IPS-20b (cell line): ENCODE measurements at regions not wholly inside any gene's neighbourhood (a gene's known extent, or its start where the extent isn't known, plus 50 kb on each side); places are given as distances from the start of the nearest gene placed in this dataset.

Experiments used
- H3K27ac ChIP-seq: one replicate; pipeline ENCODE4 v1.5.1; 2013; ENCODE audit warnings: low read length
- H3K27me3 ChIP-seq: 2 replicates; pipeline ENCODE4 v1.6.1; 2013; ENCODE audit warnings: mild to moderate bottlenecking, low read length, inconsistent platforms; ENCODE audit not compliant: insufficient read depth
- H3K36me3 ChIP-seq: 2 replicates; pipeline ENCODE4 v1.6.1; 2013; ENCODE audit warnings: low read depth, mild to moderate bottlenecking, inconsistent platforms, low read length, moderate library complexity; ENCODE audit not compliant: insufficient read depth
- H3K4me1 ChIP-seq: 2 replicates; pipeline ENCODE4 v1.6.1; 2013; ENCODE audit warnings: mild to moderate bottlenecking, control low read depth, inconsistent platforms, low read length, moderate library complexity; ENCODE audit not compliant: insufficient read depth
- H3K4me3 ChIP-seq: 2 replicates; pipeline ENCODE4 v1.5.1; 2013; ENCODE audit warnings: mild to moderate bottlenecking, low read length, inconsistent platforms
- H3K9ac ChIP-seq: 2 replicates; pipeline ENCODE4 v1.6.1; 2013; ENCODE audit warnings: low read depth, mild to moderate bottlenecking, inconsistent platforms, low read length, moderate library complexity
- H3K9me3 ChIP-seq: 2 replicates; pipeline ENCODE4 v1.6.1; 2013; ENCODE audit warnings: mild to moderate bottlenecking, low read depth, low read length, inconsistent platforms; ENCODE audit not compliant: insufficient read depth

- Histone ChIP-seq H3K4me3 (no peak overlapping the region), H3K36me3 (no peaks in the 10 kb centered on the region), H3K27ac (no peak overlapping the region), H3K4me1 (peaks cover 24% of the 10 kb centered on the region), H3K9me3 (no peaks in the 10 kb centered on the region), H3K27me3 (no peaks in the 10 kb centered on the region), H3K9ac (no peak overlapping the region)
Observed at GRCh38 chr7:25831062-25831691, 320.8 kb upstream of the NFE2L3 start.

DNA sequence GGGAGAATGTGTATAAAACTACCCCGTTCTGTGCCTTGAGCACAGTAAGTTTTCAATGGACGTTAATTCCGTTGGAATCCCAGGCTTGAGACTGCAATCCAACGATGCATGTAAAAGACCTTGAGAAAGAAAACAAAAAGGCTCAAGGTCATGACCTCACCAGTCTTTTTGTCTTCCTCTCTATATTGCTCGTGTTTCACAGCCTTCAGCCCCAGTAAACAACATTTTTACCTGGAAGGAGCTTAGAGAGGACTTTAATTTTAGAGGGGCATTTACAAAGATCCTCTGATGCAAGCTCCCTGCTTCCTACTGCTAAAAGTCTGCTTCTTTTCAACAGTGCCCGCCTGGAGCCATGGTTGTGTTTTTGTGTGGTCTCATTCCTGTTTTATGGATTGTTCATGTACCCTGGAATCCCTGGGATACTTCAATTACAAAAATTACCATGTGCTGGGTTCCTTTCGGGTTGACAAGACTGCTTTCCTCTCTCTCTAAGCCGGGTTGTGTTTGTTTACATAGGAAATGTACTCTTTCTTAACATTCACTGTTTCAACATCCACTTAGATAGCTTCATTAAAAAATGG lies 320.1 kb upstream of the NFE2L3 start:
- Histone ChIP-seq H3K27ac (no peak overlapping the region), H3K9me3 (no peaks in the 10 kb centered on the region), H3K4me1 (peaks cover 24% of the 10 kb centered on the region), H3K27me3 (no peaks in the 10 kb centered on the region), H3K36me3 (no peaks in the 10 kb centered on the region), H3K9ac (no peak overlapping the region), H3K4me3 (no peak overlapping the region)

DNA sequence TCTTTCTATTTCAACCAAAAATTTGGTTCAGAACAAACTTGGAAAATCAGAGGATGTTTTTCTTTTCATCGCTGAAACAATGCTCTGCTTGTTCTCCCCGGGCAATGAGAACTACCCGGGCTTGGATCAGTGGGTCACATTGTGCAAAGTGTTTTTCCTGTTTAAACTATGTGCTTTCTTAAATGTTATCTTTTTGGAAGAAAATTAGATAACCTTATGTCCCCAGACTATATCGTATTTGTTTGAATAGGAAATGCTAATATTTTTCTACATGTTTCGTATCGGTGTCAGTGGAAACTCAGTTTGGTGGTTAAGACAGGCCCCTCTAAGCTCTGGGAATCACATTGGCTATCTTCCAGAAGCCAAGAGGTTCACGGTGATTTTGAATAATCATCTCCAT lies 319.5 kb upstream of the NFE2L3 start:
- H3K9me3 ChIP-seq, result no peaks in the 10 kb centered on the region
- no peak overlapping the region for H3K4me3 ChIP-seq

GRCh38 chr7:25832929-25833328 lies 319.1 kb upstream of the NFE2L3 start:
- H3K9me3 ChIP-seq, result no peaks in the 10 kb centered on the region
- peaks cover 24% of the 10 kb centered on the region for H3K4me1 ChIP-seq
- no peak overlapping the region for H3K27ac ChIP-seq
- H3K36me3 ChIP-seq, result no peaks in the 10 kb centered on the region
- H3K4me3 ChIP-seq, result no peak overlapping the region
- H3K27me3 ChIP-seq, result no peaks in the 10 kb centered on the region
- H3K9ac ChIP-seq, result no peak overlapping the region

More for the DNA sequence above, 319.5 kb upstream of the NFE2L3 start:
- no peaks in the 10 kb centered on the region for H3K36me3 ChIP-seq
- H3K27me3 ChIP-seq, result no peaks in the 10 kb centered on the region
- no peak overlapping the region for H3K9ac ChIP-seq
- H3K4me1 ChIP-seq, result peaks cover 24% of the 10 kb centered on the region
- H3K27ac ChIP-seq, result no peak overlapping the region

- Histone ChIP-seq H3K27ac (no peak overlapping the region), H3K9me3 (no peaks in the 10 kb centered on the region), H3K36me3 (no peaks in the 10 kb centered on the region), H3K27me3 (no peaks in the 10 kb centered on the region), H3K9ac (no peak overlapping the region), H3K4me3 (no peak overlapping the region), H3K4me1 (peaks cover 24% of the 10 kb centered on the region)
Observed at GRCh38 chr7:25834050-25834449, 317.9 kb upstream of the NFE2L3 start.

GRCh38 chr7:25835197-25835596 lies 316.8 kb upstream of the NFE2L3 start:
- no peaks in the 10 kb centered on the region for H3K9me3 ChIP-seq
- no peak overlapping the region for H3K4me3 ChIP-seq
- H3K27ac ChIP-seq, result no peak overlapping the region
- no peaks in the 10 kb centered on the region for H3K27me3 ChIP-seq
- H3K9ac ChIP-seq, result no peak overlapping the region
- no peaks in the 10 kb centered on the region for H3K36me3 ChIP-seq
- peaks cover 22% of the 10 kb centered on the region for H3K4me1 ChIP-seq

GRCh38 chr7:25839084-25839769 lies 312.8 kb upstream of the NFE2L3 start:
- Histone ChIP-seq H3K36me3 (no peaks in the 10 kb centered on the region), H3K27me3 (no peaks in the 10 kb centered on the region), H3K27ac (no peak overlapping the region), H3K9ac (no peak overlapping the region), H3K9me3 (no peaks in the 10 kb centered on the region), H3K4me3 (no peak overlapping the region), H3K4me1 (no peaks in the 10 kb centered on the region)

DNA sequence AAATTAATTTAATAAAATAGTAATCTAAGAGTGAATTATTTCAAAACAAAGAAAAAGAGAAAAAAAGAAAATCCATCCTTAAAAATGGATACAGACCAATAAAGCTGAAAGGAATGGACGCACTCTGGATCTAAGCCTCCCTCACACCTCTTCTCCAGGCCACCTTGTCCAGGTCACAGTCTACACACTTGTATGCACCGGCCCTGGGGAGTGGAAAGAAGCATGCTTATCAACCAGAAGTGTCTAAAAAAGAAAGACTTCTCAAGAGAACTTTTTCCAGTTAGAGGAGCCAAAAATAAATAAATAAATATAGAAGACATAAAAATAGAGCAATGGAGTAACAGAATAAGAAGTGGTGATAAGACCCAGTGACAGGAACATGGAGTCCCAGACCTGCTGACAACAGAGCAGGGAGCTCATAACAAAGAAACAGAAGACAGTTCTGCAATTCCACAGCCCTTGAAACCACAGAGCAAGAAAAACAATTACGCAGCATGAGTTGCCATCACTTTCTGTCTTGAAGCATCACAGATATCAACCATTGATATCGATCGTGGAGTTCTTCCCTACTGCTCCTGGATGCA lies 311.7 kb upstream of the NFE2L3 start:
- Histone ChIP-seq H3K4me1 (no peaks in the 10 kb centered on the region), H3K9ac (no peak overlapping the region), H3K4me3 (no peak overlapping the region), H3K27me3 (no peaks in the 10 kb centered on the region), H3K27ac (no peak overlapping the region), H3K36me3 (no peaks in the 10 kb centered on the region), H3K9me3 (no peaks in the 10 kb centered on the region)

GRCh38 chr7:25841575-25841974 lies 310.4 kb upstream of the NFE2L3 start:
- Histone ChIP-seq H3K36me3 (no peaks in the 10 kb centered on the region), H3K27me3 (no peaks in the 10 kb centered on the region), H3K27ac (no peak overlapping the region), H3K4me1 (no peaks in the 10 kb centered on the region), H3K4me3 (no peak overlapping the region), H3K9ac (no peak overlapping the region), H3K9me3 (no peaks in the 10 kb centered on the region)

GRCh38 chr7:25842201-25842733 lies 309.7 kb upstream of the NFE2L3 start:
- H3K36me3 ChIP-seq, result no peaks in the 10 kb centered on the region
- H3K4me3 ChIP-seq, result no peak overlapping the region
- H3K27me3 ChIP-seq, result no peaks in the 10 kb centered on the region
- H3K9me3 ChIP-seq, result no peaks in the 10 kb centered on the region
- no peaks in the 10 kb centered on the region for H3K4me1 ChIP-seq
- H3K27ac ChIP-seq, result no peak overlapping the region
- H3K9ac ChIP-seq, result no peak overlapping the region

DNA sequence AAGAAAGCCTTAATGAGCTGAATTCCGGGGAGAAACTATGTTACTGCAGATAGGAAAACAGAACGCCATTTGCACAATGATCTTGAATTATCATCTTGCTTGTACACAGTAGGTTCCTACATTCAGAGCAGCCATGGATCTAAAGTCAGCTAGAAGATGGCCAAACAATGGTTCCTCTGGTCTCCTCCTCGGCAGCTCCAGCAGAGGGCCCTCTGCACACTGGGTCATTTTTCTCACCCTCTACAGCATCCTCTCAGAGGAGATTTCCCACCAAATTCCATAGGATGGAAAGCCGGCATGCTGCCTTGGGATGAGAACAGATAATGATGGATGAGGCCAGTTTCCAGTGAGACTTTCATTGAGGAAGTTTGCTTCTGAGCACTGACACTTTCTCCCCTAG lies 308.5 kb upstream of the NFE2L3 start:
- no peaks in the 10 kb centered on the region for H3K27me3 ChIP-seq
- H3K36me3 ChIP-seq, result no peaks in the 10 kb centered on the region
- no peak overlapping the region for H3K27ac ChIP-seq

More for the DNA sequence above, 308.5 kb upstream of the NFE2L3 start:
- no peaks in the 10 kb centered on the region; the same call in 1 of the 2 replicates for H3K4me1 ChIP-seq
- H3K9me3 ChIP-seq, result no peaks in the 10 kb centered on the region
- H3K9ac ChIP-seq, result no peak overlapping the region
- no peak overlapping the region for H3K4me3 ChIP-seq
